ENCODE measurements at regions not wholly inside any gene's neighbourhood (a gene's known extent, or its start where the extent isn't known, plus 50 kb on each side); places are given as distances from the start of the nearest gene placed in this dataset.

DNA sequence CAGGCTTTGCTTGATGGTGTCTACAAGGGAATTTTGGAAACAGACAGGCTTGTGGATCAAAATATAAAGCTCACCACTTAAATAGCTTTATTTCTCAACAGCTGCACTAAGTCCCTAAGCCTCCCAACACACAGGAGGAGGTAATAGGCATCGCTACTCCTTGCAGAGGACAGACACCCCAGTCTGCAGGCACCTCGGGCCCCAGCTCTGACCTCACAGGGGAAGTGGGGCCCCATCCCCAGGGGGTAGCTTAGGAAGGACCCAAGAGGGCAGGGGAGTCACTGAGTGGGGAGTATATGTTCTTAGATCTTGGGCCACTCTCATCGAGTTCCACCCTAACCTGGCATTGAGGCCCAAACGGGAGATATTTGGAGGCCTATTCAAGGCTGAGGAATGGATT, 66.7 kb upstream of the XPA start:
- Histone ChIP-seq H3K4me3 (no peak overlapping the region), H3K27ac (no peak overlapping the region), H3K9me3 (no peaks in the 10 kb centered on the region), H3K4me1 (peaks cover 22% of the 10 kb centered on the region), H3K4me2 (no peak overlapping the region)
- ATAC-seq (no peak), DNase-seq (ENCODE audit: low read depth in 1 of 2, low spot score in 1 of 2) (no peak), FAIRE-seq (no peak)
- ChIA-PET CTCF (interaction anchor here (0.8 to 2.5 kb wide), 6 partner anchors 14 to 1237 kb away, joined by 3 to 12 read pairs (median 4); no protein-coding TSS in a partner anchor), POLR2A (no interaction called here)
- TF ChIP-seq KDM1A (IDR thresholded peaks at IDR 0.05; ENCODE audit: low read depth) (no peak), KDM5A (IDR thresholded peaks at IDR 0.05) (no peak), SREBF2 (IDR thresholded peaks at IDR 0.05) (no peak), CHD4 (IDR thresholded peaks at IDR 0.05; ENCODE audit: borderline replicate concordance) (no peak), TFCP2L1 (CRISPR knock-in tag; IDR thresholded peaks at IDR 0.05) (no peak), HEYL (CRISPR knock-in tag; IDR thresholded peaks at IDR 0.05) (no peak), EHF (CRISPR knock-in tag; IDR thresholded peaks at IDR 0.05) (no peak), CHD2 (IDR thresholded peaks at IDR 0.05; ENCODE audit: low read length, partially characterized antibody) (no peak), HDAC2 (IDR thresholded peaks at IDR 0.05) (no peak), NPAS2 (CRISPR knock-in tag; IDR thresholded peaks at IDR 0.05; ENCODE audit: borderline replicate concordance) (no peak), HOXB5 (CRISPR knock-in tag; IDR thresholded peaks at IDR 0.05) (no peak), HOXB13 (CRISPR knock-in tag; IDR thresholded peaks at IDR 0.05; ENCODE audit: low read depth) (no peak), RCOR1 (IDR thresholded peaks at IDR 0.05; ENCODE audit: low read depth, low read length) (no peak), TP53 (CRISPR knock-in tag; IDR thresholded peaks at IDR 0.05) (no peak), ZFP36 (IDR thresholded peaks at IDR 0.05; ENCODE audit: borderline replicate concordance, partially characterized antibody) (no peak), BHLHE40 (IDR thresholded peaks at IDR 0.05; ENCODE audit: low read depth, low read length) (no peak)
- TF ChIP-seq, protein P1, sequence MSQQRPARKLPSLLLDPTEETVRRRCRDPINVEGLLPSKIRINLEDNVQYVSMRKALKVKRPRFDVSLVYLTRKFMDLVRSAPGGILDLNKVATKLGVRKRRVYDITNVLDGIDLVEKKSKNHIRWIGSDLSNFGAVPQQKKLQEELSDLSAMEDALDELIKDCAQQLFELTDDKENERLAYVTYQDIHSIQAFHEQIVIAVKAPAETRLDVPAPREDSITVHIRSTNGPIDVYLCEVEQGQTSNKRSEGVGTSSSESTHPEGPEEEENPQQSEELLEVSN (IDR thresholded peaks at IDR 0.05; ENCODE audit: borderline replicate concordance, low read depth) = no peak
- TF ChIP-seq, protein P2, sequence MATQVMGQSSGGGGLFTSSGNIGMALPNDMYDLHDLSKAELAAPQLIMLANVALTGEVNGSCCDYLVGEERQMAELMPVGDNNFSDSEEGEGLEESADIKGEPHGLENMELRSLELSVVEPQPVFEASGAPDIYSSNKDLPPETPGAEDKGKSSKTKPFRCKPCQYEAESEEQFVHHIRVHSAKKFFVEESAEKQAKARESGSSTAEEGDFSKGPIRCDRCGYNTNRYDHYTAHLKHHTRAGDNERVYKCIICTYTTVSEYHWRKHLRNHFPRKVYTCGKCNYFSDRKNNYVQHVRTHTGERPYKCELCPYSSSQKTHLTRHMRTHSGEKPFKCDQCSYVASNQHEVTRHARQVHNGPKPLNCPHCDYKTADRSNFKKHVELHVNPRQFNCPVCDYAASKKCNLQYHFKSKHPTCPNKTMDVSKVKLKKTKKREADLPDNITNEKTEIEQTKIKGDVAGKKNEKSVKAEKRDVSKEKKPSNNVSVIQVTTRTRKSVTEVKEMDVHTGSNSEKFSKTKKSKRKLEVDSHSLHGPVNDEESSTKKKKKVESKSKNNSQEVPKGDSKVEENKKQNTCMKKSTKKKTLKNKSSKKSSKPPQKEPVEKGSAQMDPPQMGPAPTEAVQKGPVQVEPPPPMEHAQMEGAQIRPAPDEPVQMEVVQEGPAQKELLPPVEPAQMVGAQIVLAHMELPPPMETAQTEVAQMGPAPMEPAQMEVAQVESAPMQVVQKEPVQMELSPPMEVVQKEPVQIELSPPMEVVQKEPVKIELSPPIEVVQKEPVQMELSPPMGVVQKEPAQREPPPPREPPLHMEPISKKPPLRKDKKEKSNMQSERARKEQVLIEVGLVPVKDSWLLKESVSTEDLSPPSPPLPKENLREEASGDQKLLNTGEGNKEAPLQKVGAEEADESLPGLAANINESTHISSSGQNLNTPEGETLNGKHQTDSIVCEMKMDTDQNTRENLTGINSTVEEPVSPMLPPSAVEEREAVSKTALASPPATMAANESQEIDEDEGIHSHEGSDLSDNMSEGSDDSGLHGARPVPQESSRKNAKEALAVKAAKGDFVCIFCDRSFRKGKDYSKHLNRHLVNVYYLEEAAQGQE (IDR thresholded peaks at IDR 0.05) = no peak
- TF ChIP-seq, protein P3, sequence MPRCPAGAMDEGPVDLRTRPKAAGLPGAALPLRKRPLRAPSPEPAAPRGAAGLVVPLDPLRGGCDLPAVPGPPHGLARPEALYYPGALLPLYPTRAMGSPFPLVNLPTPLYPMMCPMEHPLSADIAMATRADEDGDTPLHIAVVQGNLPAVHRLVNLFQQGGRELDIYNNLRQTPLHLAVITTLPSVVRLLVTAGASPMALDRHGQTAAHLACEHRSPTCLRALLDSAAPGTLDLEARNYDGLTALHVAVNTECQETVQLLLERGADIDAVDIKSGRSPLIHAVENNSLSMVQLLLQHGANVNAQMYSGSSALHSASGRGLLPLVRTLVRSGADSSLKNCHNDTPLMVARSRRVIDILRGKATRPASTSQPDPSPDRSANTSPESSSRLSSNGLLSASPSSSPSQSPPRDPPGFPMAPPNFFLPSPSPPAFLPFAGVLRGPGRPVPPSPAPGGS (IDR thresholded peaks at IDR 0.05) = no peak
- WGBS (ENCODE audit: missing lambda C conversion rate) = 54% methylated on average over 4 of the region's 4 CpGs

DNA sequence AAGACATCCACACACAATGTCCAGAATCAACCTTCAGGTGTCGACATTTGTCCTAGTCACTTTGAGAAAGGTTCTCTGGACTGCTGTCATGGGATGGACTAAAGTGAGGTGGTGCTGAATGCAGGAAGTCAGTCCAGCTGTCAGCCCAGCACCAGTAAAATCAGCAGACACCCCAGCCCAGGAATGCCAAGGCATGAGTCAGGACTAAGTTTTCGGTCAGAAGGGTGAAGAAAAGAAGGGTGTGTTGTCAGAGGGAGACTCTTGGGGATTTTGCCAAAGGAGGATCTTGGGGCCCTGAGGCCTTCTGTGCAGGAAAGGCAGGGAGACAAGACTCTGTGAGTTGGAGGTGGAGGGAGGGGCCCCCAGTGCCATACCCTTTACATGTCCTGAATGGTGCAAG, 69.0 kb upstream of the XPA start:
- no peak for TF ChIP-seq TP53 (CRISPR knock-in tag; IDR thresholded peaks at IDR 0.05)
- no peak for TF ChIP-seq POLR2AphosphoS2 (conservative IDR thresholded peaks at IDR 0.05; ENCODE audit: low read length)
- TF ChIP-seq EHMT2 (IDR thresholded peaks at IDR 0.05; ENCODE audit: low read depth) = no peak
- FAIRE-seq (no peak), DNase-seq (ENCODE audit: low read depth in 1 of 2, low spot score in 1 of 2) (no peak), ATAC-seq (peak in 1 of 2 experiments; percentile 20; a peak in 2 of 6 replicates)
- ChIA-PET POLR2A (no interaction called here), CTCF (interaction anchor here (0.6 to 1.4 kb wide), 5 partner anchors 18 to 134 kb away, joined by 3 read pairs; no protein-coding TSS in a partner anchor)
- no peak overlapping the region for H3K27ac ChIP-seq
- H3K9me3 ChIP-seq = no peaks in the 10 kb centered on the region
- 0 out of 3 replicates have a peak, but pooled peaks cover under 1% of the 10 kb centered on the region for H3K4me1 ChIP-seq
- H3K4me3 ChIP-seq = no peak overlapping the region
- WGBS (ENCODE audit: missing lambda C conversion rate) = 68% methylated on average over 2 of the region's 2 CpGs
- H3K4me2 ChIP-seq = no peak overlapping the region

Data from A549 (cell line).